ENCODE measurements at regions not wholly inside any gene's neighbourhood (a gene's known extent, or its start where the extent isn't known, plus 50 kb on each side); places are given as distances from the start of the nearest gene placed in this dataset.

- TF ChIP-seq ZNF354C (tag by site-specific recombination; IDR thresholded peaks at IDR 0.05; ENCODE audit: borderline replicate concordance, low read depth) (no peak), SP2 (tag by site-specific recombination; IDR thresholded peaks at IDR 0.05) (no peak)
Observed at GRCh38 chr2:7665880-7666279, 748.7 kb downstream of the RNF144A start (continued).

GRCh38 chr2:7666596-7667259, 749.5 kb downstream of the RNF144A start:
- Histone ChIP-seq H3K27ac (ENCODE audit: extremely low read depth, low read depth, low read length) (no peak overlapping the region), H3K9me3 (ENCODE audit: control insufficient read depth, insufficient read depth, low read depth, low read length) (no peaks in the 10 kb centered on the region), H3K36me3 (ENCODE audit: control insufficient read depth in 2 of 2, insufficient read depth in 1 of 2, low read length in 2 of 2) (no peaks in the 10 kb centered on the region), H3K4me3 (ENCODE audit: low read depth, low read length) (no peak overlapping the region), H3K4me1 (ENCODE audit: control insufficient read depth, insufficient read depth, low read length) (no peaks in the 10 kb centered on the region)
- POLR2A ChIA-PET, result no interaction called here
- TF ChIP-seq ZNF311 (tag by site-specific recombination; IDR thresholded peaks at IDR 0.05; ENCODE audit: borderline replicate concordance) (no peak), ZBTB11 (tag by site-specific recombination; conservative IDR thresholded peaks at IDR 0.05; ENCODE audit: low read depth) (no peak), ZFHX2 (tag by site-specific recombination; conservative IDR thresholded peaks at IDR 0.05) (no peak), TCF7L2 (IDR thresholded peaks at IDR 0.05; ENCODE audit: borderline replicate concordance, low read depth, low read length) (no peak), SCRT2 (tag by site-specific recombination; IDR thresholded peaks at IDR 0.05) (no peak), ZNF302 (tag by site-specific recombination; IDR thresholded peaks at IDR 0.05; ENCODE audit: low read depth) (no peak), REPIN1 (tag by site-specific recombination; IDR thresholded peaks at IDR 0.05; ENCODE audit: low read depth) (no peak), ZNF292 (tag by site-specific recombination; IDR thresholded peaks at IDR 0.05; ENCODE audit: borderline replicate concordance, low read depth) (no peak), ZFP37 (tag by site-specific recombination; IDR thresholded peaks at IDR 0.05) (no peak), ZNF223 (tag by site-specific recombination; IDR thresholded peaks at IDR 0.05) (no peak), ZNF670 (tag by site-specific recombination; IDR thresholded peaks at IDR 0.05; ENCODE audit: low read depth) (no peak), ZNF280C (tag by site-specific recombination; IDR thresholded peaks at IDR 0.05) (no peak), ZNF16 (tag by site-specific recombination; IDR thresholded peaks at IDR 0.05; ENCODE audit: low read depth) (no peak), ZNF560 (tag by site-specific recombination; IDR thresholded peaks at IDR 0.05; ENCODE audit: borderline replicate concordance) (no peak), ZNF76 (tag by site-specific recombination; IDR thresholded peaks at IDR 0.05; ENCODE audit: borderline replicate concordance, low read depth) (no peak), MYNN (tag by site-specific recombination; IDR thresholded peaks at IDR 0.05; ENCODE audit: borderline replicate concordance) (no peak)
- CTCF ChIA-PET, result interaction anchor here (1.6 kb wide), 1 partner anchor 240 kb away, joined by 5 read pairs; no protein-coding TSS in a partner anchor
